Glutamatergic neuron (in vitro differentiated cells): ENCODE measurements at regions not wholly inside any gene's neighbourhood (a gene's known extent, or its start where the extent isn't known, plus 50 kb on each side); places are given as distances from the start of the nearest gene placed in this dataset.

Source experiments
- DNase-seq: peaks from one replicate; pipeline ENCODE4 v3.0.0; 2022
- H3K27ac Mint-ChIP-seq: one replicate; pipeline ENCODE4 v1.8.0; 2020; ENCODE audit warnings: mild to moderate bottlenecking, mixed read lengths, inconsistent platforms; ENCODE audit not compliant: unreplicated experiment
- H3K27me3 Mint-ChIP-seq: one replicate; pipeline ENCODE4 v1.8.0; 2020; ENCODE audit warnings: mild to moderate bottlenecking, moderate library complexity, mixed read lengths, inconsistent platforms; ENCODE audit not compliant: unreplicated experiment
- H3K36me3 Mint-ChIP-seq: one replicate; pipeline ENCODE4 v1.8.0; 2020; ENCODE audit warnings: mild to moderate bottlenecking, mixed read lengths, inconsistent platforms; ENCODE audit not compliant: unreplicated experiment
- H3K4me1 Mint-ChIP-seq: one replicate; pipeline ENCODE4 v1.8.0; 2020; ENCODE audit warnings: mild to moderate bottlenecking, low read depth, mixed read lengths, inconsistent platforms; ENCODE audit not compliant: unreplicated experiment
- H3K4me3 Mint-ChIP-seq: one replicate; pipeline ENCODE4 v1.8.0; 2020; ENCODE audit warnings: mild to moderate bottlenecking, mixed read lengths, inconsistent platforms; ENCODE audit not compliant: unreplicated experiment
- H3K9me3 Mint-ChIP-seq: one replicate; pipeline ENCODE4 v1.8.0; 2020; ENCODE audit warnings: mild to moderate bottlenecking, moderate library complexity, mixed read lengths, inconsistent platforms; ENCODE audit not compliant: unreplicated experiment
- CTCF ChIP-seq: fragments of 200-600 bp; sonication (generic); IDR thresholded peaks from one replicate; pipeline ENCODE4 v1.5.0; 2021; ENCODE audit not compliant: partially characterized antibody, unreplicated experiment

GRCh38 chr18:28514699-28515098 lies 337.8 kb upstream of the CDH2 start:
- Mint-ChIP-seq H3K9me3 (no peaks in the 10 kb centered on the region), H3K4me3 (no peak overlapping the region), H3K36me3 (no peaks in the 10 kb centered on the region), H3K4me1 (no peaks in the 10 kb centered on the region), H3K27ac (no peak overlapping the region), H3K27me3 (no peaks in the 10 kb centered on the region)
- no peak for DNase-seq
- TF ChIP-seq CTCF, result no peak

GRCh38 chr18:28512357-28512756 lies 335.4 kb upstream of the CDH2 start:
- no peak for DNase-seq
- Mint-ChIP-seq H3K27me3 (no peaks in the 10 kb centered on the region), H3K27ac (no peak overlapping the region), H3K9me3 (no peaks in the 10 kb centered on the region), H3K4me3 (no peak overlapping the region), H3K36me3 (no peaks in the 10 kb centered on the region), H3K4me1 (no peaks in the 10 kb centered on the region)
- no peak for TF ChIP-seq CTCF

DNA sequence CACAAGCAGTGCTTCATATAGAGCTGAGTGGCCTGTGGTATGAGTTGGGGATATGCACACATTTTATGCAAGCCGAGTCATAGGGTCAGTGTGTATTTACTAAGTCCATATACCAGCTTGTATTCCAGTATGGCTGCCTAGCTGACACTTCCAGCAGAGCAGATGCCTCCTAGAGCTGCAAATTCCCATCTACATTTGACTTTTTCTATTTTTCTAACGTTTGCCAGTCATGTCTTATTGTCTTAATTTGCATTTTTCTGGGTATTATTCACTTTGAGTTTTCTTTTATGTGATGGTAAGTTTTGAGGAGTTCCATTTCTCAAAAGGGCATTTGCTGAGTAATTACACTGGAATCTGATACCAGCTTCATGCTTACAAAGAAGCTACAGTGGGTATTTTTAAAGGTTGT lies 334.5 kb upstream of the CDH2 start:
- H3K36me3 Mint-ChIP-seq, result no peaks in the 10 kb centered on the region
- H3K4me1 Mint-ChIP-seq, result no peaks in the 10 kb centered on the region
- DNase-seq, result no peak
- H3K27ac Mint-ChIP-seq, result no peak overlapping the region
- no peak overlapping the region for H3K4me3 Mint-ChIP-seq
- no peaks in the 10 kb centered on the region for H3K27me3 Mint-ChIP-seq
- H3K9me3 Mint-ChIP-seq, result no peaks in the 10 kb centered on the region
- TF ChIP-seq CTCF, result no peak

DNA sequence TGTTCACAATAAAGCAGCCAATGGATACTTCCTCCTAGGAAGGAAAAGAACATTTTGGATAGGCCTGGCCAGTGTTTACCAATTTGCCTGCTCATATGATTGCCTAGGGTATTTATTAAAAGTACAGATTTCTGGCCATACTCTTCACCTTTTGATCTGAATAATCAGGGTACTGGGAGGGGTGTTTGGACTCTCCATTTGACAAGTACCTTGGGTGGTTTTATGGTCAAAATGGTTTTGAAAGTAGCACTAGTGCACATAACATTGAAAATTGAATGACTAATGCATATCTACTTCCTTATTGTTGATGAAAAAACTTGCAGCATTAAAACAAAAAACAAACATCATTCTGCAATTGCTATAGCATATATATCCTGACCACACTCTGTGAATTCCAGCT lies 333.3 kb upstream of the CDH2 start:
- Mint-ChIP-seq H3K4me3 (no peak overlapping the region), H3K36me3 (no peaks in the 10 kb centered on the region), H3K27me3 (no peaks in the 10 kb centered on the region), H3K9me3 (no peaks in the 10 kb centered on the region), H3K4me1 (no peaks in the 10 kb centered on the region), H3K27ac (no peak overlapping the region)
- no peak for TF ChIP-seq CTCF
- no peak for DNase-seq

- no peaks in the 10 kb centered on the region for H3K9me3 Mint-ChIP-seq
- H3K4me1 Mint-ChIP-seq, result peaks cover 10% of the 10 kb centered on the region
- no peaks in the 10 kb centered on the region for H3K36me3 Mint-ChIP-seq
- DNase-seq, result no peak
- H3K4me3 Mint-ChIP-seq, result no peak overlapping the region
- TF ChIP-seq CTCF, result no peak
- H3K27me3 Mint-ChIP-seq, result no peaks in the 10 kb centered on the region
- H3K27ac Mint-ChIP-seq, result no peak overlapping the region
These were observed 327.1 kb upstream of the CDH2 start for GRCh38 chr18:28504066-28504465.
